K562 (cell line): ENCODE measurements at regions not wholly inside any gene's neighbourhood (a gene's known extent, or its start where the extent isn't known, plus 50 kb on each side); places are given as distances from the start of the nearest gene placed in this dataset.

Source experiments
- ATF2 ChIP-seq: sonication (generic); formaldehyde crosslinking; IDR thresholded peaks from 2 replicates; pipeline ENCODE4 v1.8.1; 2022; ENCODE audit warnings: missing genetic modification reagents
- CCNT2 ChIP-seq: IDR thresholded peaks from 2 replicates; pipeline ENCODE4 v1.6.1; 2011; ENCODE audit warnings: borderline replicate concordance, low read depth, mild to moderate bottlenecking, moderate library complexity, mixed read lengths, low read length; ENCODE audit not compliant: insufficient read length; ENCODE audit errors: extremely low read depth
- CLOCK ChIP-seq: fragments of 250-450 bp; sonication (Bioruptor Pico); IDR thresholded peaks from 2 replicates; pipeline ENCODE4 v1.4.0; 2020; ENCODE audit warnings: mild to moderate bottlenecking, moderate library complexity, borderline replicate concordance
- CTCF ChIP-seq, 3 experiments: IDR thresholded peaks in 2 of 3; conservative IDR thresholded peaks in 1 of 3; 2 replicates each; pipeline ENCODE4 v1.5.1; 2011 to 2012; ENCODE audit warnings: low read length in 3 of 3, mild to moderate bottlenecking in 3 of 3, control low read depth in 2 of 3, improper control_type of control experiment in 1 of 3, inconsistent platforms in 1 of 3, low read depth in 1 of 3, mixed read lengths in 1 of 3, moderate library complexity in 1 of 3; ENCODE audit not compliant: insufficient read depth in 2 of 3
- EP300 ChIP-seq: IDR thresholded peaks from 2 replicates; pipeline ENCODE4 v1.6.1; 2012; ENCODE audit warnings: low read length, improper control_type of control experiment
- LARP7 ChIP-seq: fragments of 450-650 bp; IDR thresholded peaks from 2 replicates; pipeline ENCODE4 v1.6.1; 2016
- MTA2 ChIP-seq: fragments of 450-650 bp; IDR thresholded peaks from 2 replicates; pipeline ENCODE4 v1.6.1; 2016; ENCODE audit warnings: low read depth
- NUFIP1 ChIP-seq: fragments of 450-650 bp; IDR thresholded peaks from 2 replicates; pipeline ENCODE4 v1.6.1; 2018; ENCODE audit not compliant: partially characterized antibody
- POLR2G ChIP-seq: fragments of 200-400 bp; formaldehyde crosslinking; IDR thresholded peaks from 2 replicates; pipeline ENCODE4 v1.6.1; 2017; ENCODE audit warnings: low read depth, mild to moderate bottlenecking, antibody characterized with exemption, low read length, moderate library complexity
- REST ChIP-seq, 2 experiments: fragments of 450-650 bp; formaldehyde crosslinking in 1 of 2; IDR thresholded peaks; 2 replicates each; pipeline versions ENCODE4 v1.4.0 to v1.6.1; 2014 to 2020; ENCODE audit warnings: mild to moderate bottlenecking in 2 of 2, borderline replicate concordance in 1 of 2, low read depth in 1 of 2
- SRF ChIP-seq, 2 experiments: fragments of 250-450, 450-650 bp in 1 of 2; sonication (Bioruptor Pico) in 1 of 2; sonication (generic) in 1 of 2; formaldehyde crosslinking; IDR thresholded peaks; 2 replicates each; pipeline versions ENCODE4 v1.5.0 to v1.5.1; 2020 to 2022; ENCODE audit warnings: mild to moderate bottlenecking in 1 of 2, missing genetic modification reagents in 1 of 2
- ZNF232 ChIP-seq: sonication (generic); formaldehyde crosslinking; IDR thresholded peaks from 2 replicates; pipeline ENCODE4 v1.8.0; 2022; ENCODE audit warnings: mild to moderate bottlenecking, missing genetic modification reagents
- ZNF592 ChIP-seq: fragments of 450-650 bp; IDR thresholded peaks from 2 replicates; pipeline ENCODE4 v1.6.1; 2017; ENCODE audit warnings: antibody characterized with exemption, mild to moderate bottlenecking

- TF ChIP-seq EP300 (no peak), CLOCK (CRISPR knock-in tag) (no peak), CTCF (IDR thresholded peaks at IDR 0.05 in 2 of 3, conservative IDR thresholded peaks at IDR 0.05 in 1 of 3; ENCODE audit: insufficient read depth in 2 of 3, low read depth in 1 of 3, low read length in 3 of 3) (no peak), MTA2 (no peak), ZNF232 (CRISPR knock-in tag) (no peak), LARP7 (no peak), NUFIP1 (no peak), ATF2 (CRISPR knock-in tag) (no peak), REST (IDR thresholded peaks at IDR 0.05; ENCODE audit: borderline replicate concordance) (no peak), REST (CRISPR knock-in tag; IDR thresholded peaks at IDR 0.05; ENCODE audit: low read depth) (no peak), ZNF592 (no peak), SRF (CRISPR knock-in tag; IDR thresholded peaks at IDR 0.05) (no peak), CCNT2 (no peak), POLR2G (no peak)
Measured at GRCh38 chr10:57288754-57289153, 927.7 kb upstream of the ZWINT start.
